ENCODE measurements at regions not wholly inside any gene's neighbourhood (a gene's known extent, or its start where the extent isn't known, plus 50 kb on each side); places are given as distances from the start of the nearest gene placed in this dataset.

DNA sequence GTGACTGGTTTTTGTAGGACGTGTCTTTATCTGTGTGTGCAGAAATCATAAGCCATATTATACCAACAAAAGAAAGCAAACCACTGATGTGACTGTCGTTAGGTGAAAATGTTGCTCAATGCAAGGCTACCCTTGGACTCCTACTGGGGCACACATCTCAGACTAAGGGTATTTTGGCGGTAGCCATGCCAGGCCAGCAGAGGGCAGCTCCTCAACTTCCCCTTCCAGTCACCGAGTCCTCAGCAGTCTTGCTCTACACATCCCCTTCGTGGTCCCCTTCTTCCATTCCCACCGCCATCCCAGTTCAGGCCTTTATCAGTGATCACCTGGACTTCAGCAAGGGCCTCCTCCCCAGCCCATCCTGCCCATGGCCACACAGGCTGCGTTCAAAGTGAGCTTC lies 113.7 kb upstream of the GGTLC1 start:
- DNase-seq (ENCODE audit: low spot score) = no peak

DNA sequence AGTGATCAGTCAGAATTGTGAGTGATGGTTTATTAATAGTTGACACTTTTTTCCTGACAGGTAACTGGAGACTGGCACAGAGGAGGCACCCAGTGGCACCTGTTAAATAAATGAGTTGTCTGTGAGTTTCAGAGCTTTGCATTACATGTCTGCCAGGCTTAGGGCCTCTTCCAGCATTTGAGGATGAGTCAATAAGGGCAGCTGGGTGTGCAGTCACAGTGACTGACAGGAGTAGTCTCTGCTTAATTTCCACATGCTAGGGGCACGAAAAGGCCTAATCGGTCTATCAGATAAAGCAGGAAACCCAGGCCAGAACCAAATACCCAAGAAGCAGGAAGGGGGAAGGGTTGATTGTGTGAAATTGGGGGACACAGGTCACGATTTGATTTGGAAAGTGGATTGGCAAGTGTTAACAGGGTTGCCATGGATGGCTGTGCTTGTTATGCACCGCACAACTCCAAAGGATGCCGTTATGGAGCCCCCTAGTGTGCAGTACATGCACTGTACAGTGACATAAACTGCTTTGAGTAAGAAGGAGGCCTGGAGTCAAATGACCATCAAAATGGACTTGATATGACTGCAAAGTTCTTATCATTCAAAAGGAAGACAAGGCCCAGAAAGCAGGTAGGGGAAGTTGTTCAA lies 111.9 kb upstream of the GGTLC1 start:
- peak; percentile 84 for DNase-seq (ENCODE audit: low spot score)

GRCh38 chr20:24098886-24099285 lies 110.3 kb upstream of the GGTLC1 start:
- peak; percentile 81 for DNase-seq (ENCODE audit: low spot score)

DNA sequence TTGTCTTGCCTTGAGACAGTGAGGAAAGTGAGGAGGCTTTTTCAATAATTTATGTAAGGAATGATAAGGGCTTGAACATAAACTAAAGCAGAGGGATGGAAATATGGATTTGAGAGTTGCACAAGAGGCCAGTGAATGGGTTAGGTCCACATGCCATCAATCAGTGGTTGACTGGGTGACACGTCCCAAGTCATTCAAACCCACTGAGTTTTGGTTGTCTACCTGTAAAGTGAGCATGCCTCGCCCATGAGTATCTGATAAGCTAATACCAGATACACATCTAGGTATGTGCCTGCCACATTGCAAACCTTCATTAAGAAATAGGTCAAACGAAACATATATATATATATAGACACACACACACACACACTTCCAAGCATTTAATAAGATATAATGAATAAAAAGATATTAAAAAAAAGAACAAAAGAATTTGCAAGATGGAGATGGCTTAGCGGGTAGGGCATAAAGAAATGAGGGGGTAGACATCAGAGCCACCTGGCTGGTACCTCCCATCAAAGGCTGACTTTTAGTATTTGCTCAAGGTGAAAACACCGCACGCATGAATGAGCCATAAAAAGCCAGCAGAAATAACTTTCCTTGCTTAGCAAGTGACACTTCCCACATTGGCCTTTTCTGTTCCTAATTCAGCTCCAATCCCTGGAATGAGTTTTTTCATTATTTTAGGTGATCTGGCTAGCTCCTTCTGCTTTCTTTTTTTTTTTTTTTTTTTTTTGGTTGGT lies 109.1 kb upstream of the GGTLC1 start:
- DNase-seq (ENCODE audit: low spot score) = peak; percentile 31

- DNase-seq (ENCODE audit: low spot score) = no peak
Observed at GRCh38 chr20:24096864-24097450, 108.4 kb upstream of the GGTLC1 start.

DNA sequence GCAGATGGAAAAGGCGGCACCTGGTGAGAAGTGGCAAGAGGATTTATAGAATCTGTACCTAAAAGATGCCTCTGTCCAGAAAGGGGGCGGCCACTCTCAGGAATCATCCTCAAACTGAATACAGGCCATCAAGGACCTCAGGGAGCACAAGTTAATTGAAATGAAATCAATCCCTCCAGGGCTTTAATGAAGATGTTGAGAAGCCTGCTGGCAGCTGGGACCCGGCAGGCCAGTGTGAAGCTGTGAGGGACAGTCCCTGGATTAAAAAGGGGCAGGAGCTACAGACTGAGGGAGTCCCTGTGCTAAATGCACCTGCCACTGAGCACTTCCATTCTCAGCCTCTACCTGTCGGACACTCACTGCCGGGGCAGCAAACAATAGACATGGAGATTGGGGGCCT lies 107.7 kb upstream of the GGTLC1 start:
- no peak for DNase-seq (ENCODE audit: low spot score)

GRCh38 chr20:24095756-24096155 lies 107.2 kb upstream of the GGTLC1 start:
- peak; percentile 86 for DNase-seq (ENCODE audit: low spot score)

GRCh38 chr20:24095303-24095702 lies 106.7 kb upstream of the GGTLC1 start:
- no peak for DNase-seq (ENCODE audit: low spot score)

DNA sequence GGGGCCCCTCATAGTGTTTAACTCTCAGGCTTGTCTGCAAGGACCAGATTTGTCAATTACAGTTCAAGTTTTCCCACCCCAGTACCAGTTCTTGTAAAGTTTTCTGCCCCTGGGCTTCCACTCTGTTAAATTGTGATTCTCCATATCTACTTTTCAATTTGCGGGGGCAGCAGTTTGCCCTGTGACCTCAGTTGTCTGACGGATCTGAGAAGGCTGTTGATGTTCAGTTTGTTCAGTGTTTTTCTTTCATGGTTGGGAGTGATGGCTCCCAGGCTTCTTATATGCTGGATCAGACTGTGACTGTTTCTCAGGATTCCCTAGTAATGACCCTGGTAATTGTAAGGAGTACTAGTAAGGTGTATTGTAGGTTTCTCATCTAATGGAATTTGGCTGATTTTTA lies 101.0 kb upstream of the GGTLC1 start:
- no peak for DNase-seq (ENCODE audit: low spot score)

- no peak for DNase-seq (ENCODE audit: low spot score)
Observed at GRCh38 chr20:24086121-24086520, 97.5 kb upstream of the GGTLC1 start.

DNA sequence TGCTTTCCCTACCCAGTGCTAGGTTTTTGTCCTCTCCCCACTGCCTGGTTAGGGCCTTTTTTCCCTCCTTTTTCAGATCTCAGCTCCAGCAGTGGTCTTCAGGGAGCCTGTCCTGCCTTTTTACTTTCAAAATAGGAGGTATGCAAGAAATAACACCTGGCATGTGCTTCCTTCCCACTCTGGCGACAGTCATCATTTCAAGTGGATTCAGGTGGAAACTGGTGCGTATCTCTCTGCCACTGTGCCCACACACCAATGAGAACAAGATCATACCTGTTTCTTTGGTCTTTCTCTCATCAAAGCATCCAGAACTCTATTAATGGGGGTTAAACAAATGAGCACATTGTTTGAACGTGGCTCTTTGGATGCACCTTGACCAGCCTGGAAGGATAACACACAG lies 95.7 kb upstream of the GGTLC1 start:
- no peak for DNase-seq (ENCODE audit: low spot score)

DNA sequence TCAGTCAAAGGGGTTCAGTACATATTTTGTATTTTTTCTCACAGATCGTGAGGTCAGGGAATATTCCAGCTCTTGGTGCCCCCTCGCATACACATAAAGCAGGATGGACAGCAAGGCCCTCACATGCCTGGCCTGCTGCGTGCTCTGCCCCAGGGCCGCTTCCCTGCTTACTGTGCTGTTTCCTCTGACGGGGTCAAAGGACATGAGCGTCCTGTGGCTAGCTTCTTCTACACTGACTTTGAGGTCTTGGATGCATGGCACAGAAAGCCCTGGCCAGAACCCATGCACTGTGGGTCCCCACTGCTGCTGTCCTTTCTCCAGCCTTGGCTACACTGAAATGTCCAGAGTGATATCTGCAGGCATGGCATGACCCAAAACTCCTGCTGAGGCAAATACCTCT lies 92.5 kb upstream of the GGTLC1 start:
- DNase-seq (ENCODE audit: low spot score) = no peak

GRCh38 chr20:24079661-24080412 lies 91.3 kb upstream of the GGTLC1 start:
- peak; percentile 74 for DNase-seq (ENCODE audit: low spot score)

GRCh38 chr20:24077145-24077544 lies 88.6 kb upstream of the GGTLC1 start:
- DNase-seq (ENCODE audit: low spot score) = no peak

GRCh38 chr20:24070679-24071078 lies 82.1 kb upstream of the GGTLC1 start:
- DNase-seq (ENCODE audit: low spot score) = no peak

DNA sequence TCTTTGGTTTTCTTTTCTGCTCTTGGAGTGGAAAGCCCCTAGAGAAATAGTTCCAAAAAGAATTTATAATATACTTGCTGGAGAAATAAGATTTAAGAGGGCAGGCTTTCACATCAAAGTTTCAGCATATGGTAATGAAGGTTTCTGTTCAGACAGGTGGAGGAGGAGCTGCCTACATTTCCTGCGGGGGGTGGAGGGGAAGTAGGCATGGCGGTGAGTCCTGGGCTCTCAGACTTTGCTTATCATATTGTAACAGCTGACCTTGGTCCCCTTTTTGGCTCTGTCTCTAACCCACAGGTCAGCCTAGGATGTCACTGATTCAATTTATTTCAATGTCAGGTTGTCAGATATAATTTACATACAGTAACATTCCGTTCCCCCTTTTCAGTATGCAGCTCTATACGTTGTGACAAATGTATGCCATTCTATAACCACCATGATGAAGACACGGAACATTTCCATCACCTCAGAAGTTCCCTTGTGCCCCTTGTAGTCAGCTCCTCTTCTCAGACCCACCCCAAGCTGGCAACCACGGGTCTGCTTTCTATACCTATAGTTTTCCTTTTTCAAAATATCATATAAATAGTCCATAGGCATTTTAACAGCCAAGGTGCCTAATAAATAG lies 77.6 kb upstream of the GGTLC1 start:
- no peak for DNase-seq (ENCODE audit: low spot score)

DNA sequence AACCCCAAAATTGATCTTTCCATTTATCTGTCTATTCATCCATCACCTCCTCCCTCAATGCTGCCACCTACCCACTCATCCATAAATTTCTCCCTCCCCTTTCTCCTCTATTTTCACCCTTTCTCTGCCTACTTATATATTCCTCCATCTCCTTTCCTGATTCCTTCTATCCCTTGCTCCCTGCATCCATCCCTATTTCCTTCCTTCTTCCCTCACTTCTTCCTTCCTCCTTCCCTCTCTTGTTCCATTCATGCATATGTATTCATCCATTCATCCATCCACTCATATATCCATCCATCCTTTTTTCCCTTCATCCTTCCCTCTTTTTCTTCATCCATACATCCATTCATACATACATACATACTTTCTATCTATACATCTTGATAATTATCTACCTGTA lies 76.3 kb upstream of the GGTLC1 start:
- no peak for DNase-seq (ENCODE audit: low spot score)

DNA sequence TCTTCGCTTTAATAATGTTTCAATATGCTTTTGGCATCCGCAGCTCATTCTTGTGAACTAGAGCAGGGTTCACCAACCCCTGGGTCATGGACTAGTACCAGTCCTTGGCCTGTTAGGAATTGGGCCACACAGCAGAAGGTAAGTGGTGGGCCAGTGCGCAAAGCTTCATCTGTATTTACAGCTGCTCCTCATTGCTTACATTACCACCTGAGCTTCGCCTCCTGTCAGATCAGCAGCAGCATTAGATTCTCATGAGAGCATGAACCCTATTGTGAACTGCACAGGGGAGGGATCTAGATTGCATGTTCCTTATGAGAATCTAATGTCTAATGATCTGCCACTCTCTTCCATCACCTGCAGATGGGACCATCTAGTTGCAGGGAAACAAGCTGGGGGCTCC lies 75.5 kb upstream of the GGTLC1 start:
- DNase-seq (ENCODE audit: low spot score) = no peak

DNA sequence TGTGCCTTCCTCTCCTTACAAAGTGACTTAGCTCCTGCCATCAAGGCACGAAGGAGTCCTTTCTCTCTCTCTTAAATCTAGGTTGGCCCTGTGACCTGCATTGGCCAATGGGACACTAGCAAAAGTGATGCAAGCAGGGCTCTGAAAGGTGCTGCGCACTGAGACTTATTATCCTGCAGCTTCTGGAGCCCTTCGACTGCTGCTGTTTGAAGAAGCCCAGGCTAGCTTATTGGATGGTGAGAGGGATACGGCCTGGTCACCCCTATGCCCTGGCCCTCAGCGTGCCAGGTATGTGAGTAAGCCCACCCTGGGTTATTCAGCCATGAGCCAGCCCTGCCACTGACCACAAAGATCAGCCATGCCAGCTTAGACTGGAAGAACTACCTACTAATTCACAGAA lies 74.5 kb upstream of the GGTLC1 start:
- no peak for DNase-seq (ENCODE audit: low spot score)

DNA sequence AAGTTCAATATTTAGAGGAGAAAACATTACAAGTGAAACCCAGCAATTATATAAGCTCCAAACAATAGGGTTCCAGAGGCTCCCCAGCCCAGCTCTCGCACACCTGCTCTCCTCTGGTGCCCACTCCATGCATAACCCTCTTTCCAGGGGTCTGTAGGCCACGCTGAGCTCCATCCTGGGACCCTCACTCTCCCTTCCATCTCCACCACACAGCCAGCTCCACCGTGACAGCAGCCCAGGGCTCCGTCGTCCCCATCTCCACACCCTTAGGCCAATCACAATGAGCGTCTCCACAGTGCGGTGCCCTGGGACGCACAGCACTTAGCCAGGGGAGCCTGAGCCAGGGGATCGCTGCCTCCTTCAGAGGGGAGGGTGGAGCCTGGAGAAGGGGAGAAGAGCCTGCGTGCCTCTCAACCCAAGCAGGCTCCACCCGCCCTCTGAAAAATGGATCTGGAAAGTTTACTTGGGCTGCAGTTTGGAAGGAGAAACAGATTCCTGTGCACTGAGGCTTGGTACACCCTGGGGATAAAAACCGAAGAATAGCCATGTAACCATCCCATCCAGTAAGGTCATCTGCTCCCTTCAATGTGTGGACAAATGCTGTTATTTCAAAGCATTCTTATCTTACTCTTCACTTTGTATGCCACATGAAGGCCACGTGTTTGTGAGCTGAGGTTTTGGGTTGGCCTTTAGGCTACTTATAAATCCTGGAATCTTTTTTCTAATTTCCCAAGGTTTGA lies 72.4 kb upstream of the GGTLC1 start:
- DNase-seq (ENCODE audit: low spot score) = no peak

- no peak for DNase-seq (ENCODE audit: low spot score)
Observed at GRCh38 chr20:24059174-24059573, 70.6 kb upstream of the GGTLC1 start.

GRCh38 chr20:24056491-24056890 lies 67.9 kb upstream of the GGTLC1 start:
- no peak for DNase-seq (ENCODE audit: low spot score)

Data from kidney tubule cell (primary cell).